ENCODE measurements at regions not wholly inside any gene's neighbourhood (a gene's known extent, or its start where the extent isn't known, plus 50 kb on each side); places are given as distances from the start of the nearest gene placed in this dataset.

DNA sequence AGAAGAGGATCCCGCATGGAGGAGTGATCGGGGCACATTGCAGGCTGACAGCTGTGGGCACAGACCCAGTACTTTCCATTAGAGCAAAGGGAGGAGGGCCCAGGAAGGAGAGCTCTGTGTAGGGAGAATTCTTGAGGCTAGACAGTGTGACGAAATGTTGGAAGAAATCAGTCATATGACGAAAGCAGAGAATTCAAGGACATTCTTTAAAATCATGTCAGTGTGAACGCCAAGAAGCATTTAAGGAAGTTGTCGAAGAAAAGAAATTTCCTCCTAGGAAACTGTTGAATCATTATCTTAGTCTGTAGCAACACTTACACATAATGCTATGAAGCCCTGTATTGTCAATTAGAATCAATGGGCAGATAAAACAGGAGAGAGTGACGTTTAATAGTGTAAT is 191.3 kb upstream of the ADARB2 start:
- Histone ChIP-seq H3K9me3 (ENCODE audit: control insufficient read depth, insufficient read depth, low read length) (peaks cover 12% of the 10 kb centered on the region), H3K9ac (ENCODE audit: low read depth, low read length) (no peak overlapping the region), H4K8ac (ENCODE audit: low read depth in 2 of 2, low read length in 2 of 2) (no peak overlapping the region), H2BK5ac (ENCODE audit: low read depth, low read length, poor library complexity, severe bottlenecking) (no peak overlapping the region), H3K4me1 (ENCODE audit: control insufficient read depth, insufficient read depth, low read length) (no peaks in the 10 kb centered on the region), H3K18ac (ENCODE audit: low read depth, low read length) (no peak overlapping the region), H2AK9ac (replicated peaks; ENCODE audit: low read depth, low read length, poor library complexity) (no peak overlapping the region), H4K91ac (ENCODE audit: insufficient read depth, low read depth, low read length) (no peak overlapping the region), H3K23ac (ENCODE audit: low read depth, low read length) (no peak overlapping the region), H2BK120ac (ENCODE audit: low read depth, low read length) (no peak overlapping the region), H3K79me1 (ENCODE audit: low read depth in 1 of 2, low read length in 2 of 2) (no peaks in the 10 kb centered on the region), H3K36me3 (ENCODE audit: control insufficient read depth, insufficient read depth, low read length) (no peaks in the 10 kb centered on the region), H2BK20ac (ENCODE audit: low read depth, low read length) (no peak overlapping the region), H3K27me3 (ENCODE audit: control insufficient read depth, insufficient read depth, low read length) (no peaks in the 10 kb centered on the region), H3K4ac (ENCODE audit: low read depth, low read length) (no peak overlapping the region), H3K4me2 (ENCODE audit: low read depth, low read length) (no peak overlapping the region), H3K4me3 (ENCODE audit: insufficient read depth, low read depth, low read length) (no peak overlapping the region), H2AFZ (replicated peaks; ENCODE audit: low read length, poor library complexity) (no peak overlapping the region), H4K20me1 (ENCODE audit: insufficient read depth, low read length) (no peaks in the 10 kb centered on the region), H3K56ac (ENCODE audit: extremely low read depth, insufficient read depth, low read length) (no peak overlapping the region), H3K9me1 (ENCODE audit: insufficient read depth, low read length) (no peaks in the 10 kb centered on the region), H3K27ac (ENCODE audit: insufficient read depth, low read length) (no peak overlapping the region), H2AK5ac (ENCODE audit: low read depth, low read length) (no peak overlapping the region), H3K14ac (replicated peaks; ENCODE audit: low read depth, low read length) (no peak overlapping the region), H2BK15ac (ENCODE audit: low read depth, low read length) (no peak overlapping the region), H4K5ac (ENCODE audit: low read depth, low read length) (no peak overlapping the region)
- CTCF ChIA-PET = no interaction called here
- WGBS, 2 experiments (ENCODE audit: extremely low coverage in 2 of 2, insufficient read length in 1 of 2) = 75% methylated on average over 2 of the region's 7 CpGs; no CpG with 5 or more reads in 1 of the 2 experiments
- TF ChIP-seq, protein P1, sequence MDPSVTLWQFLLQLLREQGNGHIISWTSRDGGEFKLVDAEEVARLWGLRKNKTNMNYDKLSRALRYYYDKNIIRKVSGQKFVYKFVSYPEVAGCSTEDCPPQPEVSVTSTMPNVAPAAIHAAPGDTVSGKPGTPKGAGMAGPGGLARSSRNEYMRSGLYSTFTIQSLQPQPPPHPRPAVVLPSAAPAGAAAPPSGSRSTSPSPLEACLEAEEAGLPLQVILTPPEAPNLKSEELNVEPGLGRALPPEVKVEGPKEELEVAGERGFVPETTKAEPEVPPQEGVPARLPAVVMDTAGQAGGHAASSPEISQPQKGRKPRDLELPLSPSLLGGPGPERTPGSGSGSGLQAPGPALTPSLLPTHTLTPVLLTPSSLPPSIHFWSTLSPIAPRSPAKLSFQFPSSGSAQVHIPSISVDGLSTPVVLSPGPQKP (IDR thresholded peaks at IDR 0.05; ENCODE audit: borderline replicate concordance, low read depth, low read length) = no peak
- no peak for TF ChIP-seq CHD1 (IDR thresholded peaks at IDR 0.05; ENCODE audit: low read depth, low read length)
- no peak for TF ChIP-seq BHLHE40 (IDR thresholded peaks at IDR 0.05; ENCODE audit: low read depth, low read length)
- no peak for TF ChIP-seq FOS (IDR thresholded peaks at IDR 0.05; ENCODE audit: low read depth, low read length)
- no peak for TF ChIP-seq NFE2L2 (IDR thresholded peaks at IDR 0.05; ENCODE audit: low read depth, low read length)
- TF ChIP-seq MAZ (IDR thresholded peaks at IDR 0.05; ENCODE audit: borderline replicate concordance, low read depth, low read length) = no peak
- TF ChIP-seq CEBPB (IDR thresholded peaks at IDR 0.05; ENCODE audit: low read depth, low read length) = no peak
- no peak for TF ChIP-seq RCOR1 (IDR thresholded peaks at IDR 0.05; ENCODE audit: insufficient replicate concordance, low read length)
- no peak for TF ChIP-seq MAFK (IDR thresholded peaks at IDR 0.05; ENCODE audit: low read depth, low read length)
- TF ChIP-seq, protein P2, sequence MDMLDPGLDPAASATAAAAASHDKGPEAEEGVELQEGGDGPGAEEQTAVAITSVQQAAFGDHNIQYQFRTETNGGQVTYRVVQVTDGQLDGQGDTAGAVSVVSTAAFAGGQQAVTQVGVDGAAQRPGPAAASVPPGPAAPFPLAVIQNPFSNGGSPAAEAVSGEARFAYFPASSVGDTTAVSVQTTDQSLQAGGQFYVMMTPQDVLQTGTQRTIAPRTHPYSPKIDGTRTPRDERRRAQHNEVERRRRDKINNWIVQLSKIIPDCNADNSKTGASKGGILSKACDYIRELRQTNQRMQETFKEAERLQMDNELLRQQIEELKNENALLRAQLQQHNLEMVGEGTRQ (IDR thresholded peaks at IDR 0.05; ENCODE audit: low read depth, low read length) = no peak
- TF ChIP-seq RFX5 (IDR thresholded peaks at IDR 0.05; ENCODE audit: low read depth, low read length) = no peak
- TF ChIP-seq, protein P3, sequence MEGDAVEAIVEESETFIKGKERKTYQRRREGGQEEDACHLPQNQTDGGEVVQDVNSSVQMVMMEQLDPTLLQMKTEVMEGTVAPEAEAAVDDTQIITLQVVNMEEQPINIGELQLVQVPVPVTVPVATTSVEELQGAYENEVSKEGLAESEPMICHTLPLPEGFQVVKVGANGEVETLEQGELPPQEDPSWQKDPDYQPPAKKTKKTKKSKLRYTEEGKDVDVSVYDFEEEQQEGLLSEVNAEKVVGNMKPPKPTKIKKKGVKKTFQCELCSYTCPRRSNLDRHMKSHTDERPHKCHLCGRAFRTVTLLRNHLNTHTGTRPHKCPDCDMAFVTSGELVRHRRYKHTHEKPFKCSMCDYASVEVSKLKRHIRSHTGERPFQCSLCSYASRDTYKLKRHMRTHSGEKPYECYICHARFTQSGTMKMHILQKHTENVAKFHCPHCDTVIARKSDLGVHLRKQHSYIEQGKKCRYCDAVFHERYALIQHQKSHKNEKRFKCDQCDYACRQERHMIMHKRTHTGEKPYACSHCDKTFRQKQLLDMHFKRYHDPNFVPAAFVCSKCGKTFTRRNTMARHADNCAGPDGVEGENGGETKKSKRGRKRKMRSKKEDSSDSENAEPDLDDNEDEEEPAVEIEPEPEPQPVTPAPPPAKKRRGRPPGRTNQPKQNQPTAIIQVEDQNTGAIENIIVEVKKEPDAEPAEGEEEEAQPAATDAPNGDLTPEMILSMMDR (conservative IDR thresholded peaks at IDR 0.05; ENCODE audit: low read depth, low read length) = no peak
- no peak for TF ChIP-seq RAD21 (IDR thresholded peaks at IDR 0.05; ENCODE audit: low read length)
- TF ChIP-seq POLR2A (IDR thresholded peaks at IDR 0.05; ENCODE audit: low read depth, low read length) = no peak
- TF ChIP-seq SMC3 (IDR thresholded peaks at IDR 0.05; ENCODE audit: low read depth, low read length) = no peak
- dilution Hi-C loops (cut with HindIII; ENCODE audit: low sequenced_read_pairs, unreplicated experiment) (no loop called here), in situ Hi-C loops (cut with MboI; ENCODE audit: low sequenced_read_pairs) (no loop called here), intact Hi-C loops (cut with micrococcal nuclease) (no loop called here)
- no TSS peak for BruUV-seq (replicated peaks)
- ATAC-seq (ENCODE audit: low read depth) = no peak
- DNase-seq = no peak
- POLR2A ChIA-PET (ENCODE audit: unreplicated experiment) = no interaction called here
